Activated naive CD4-positive, alpha-beta T cell treated with anti-CD3 and anti-CD28 coated beads, Interleukin-2, amount 10 ng/mL, durations not matched to agents 7 days and 5 days (primary cell): ENCODE measurements at regions not wholly inside any gene's neighbourhood (a gene's known extent, or its start where the extent isn't known, plus 50 kb on each side); places are given as distances from the start of the nearest gene placed in this dataset.

ENCODE experiments used
- CTCF ChIA-PET: fragments of 350-600 bp; sonication (Branson Sonifier 250); formaldehyde crosslinking; loops from one replicate; lab custom pipeline; 2021; ENCODE audit warnings: antibody characterized with exemption; lab: Charles Lee
- DNase-seq: peaks from one replicate; pipeline ENCODE4 v3.0.0-alpha.2; 2020
- H3K27ac Mint-ChIP-seq: one replicate; pipeline ENCODE4 v1.8.0; 2021; ENCODE audit warnings: mild to moderate bottlenecking, moderate library complexity, mixed read lengths
- H3K27me3 Mint-ChIP-seq: one replicate; pipeline ENCODE4 v1.8.0; 2021; ENCODE audit warnings: mild to moderate bottlenecking, mixed read lengths
- H3K36me3 Mint-ChIP-seq: one replicate; pipeline ENCODE4 v1.8.0; 2021; ENCODE audit warnings: mixed read lengths
- H3K4me1 Mint-ChIP-seq: one replicate; pipeline ENCODE4 v1.8.0; 2021; ENCODE audit warnings: mixed read lengths
- H3K4me3 Mint-ChIP-seq: one replicate; pipeline ENCODE4 v1.8.0; 2021; ENCODE audit warnings: mild to moderate bottlenecking, moderate library complexity, mixed read lengths
- H3K9me3 Mint-ChIP-seq: one replicate; pipeline ENCODE4 v1.8.0; 2021; ENCODE audit warnings: mixed read lengths

GRCh38 chr13:86090181-86090580 lies 291.0 kb upstream of the SLITRK6 start:
- H3K9me3 Mint-ChIP-seq, result peaks cover 3% of the 10 kb centered on the region
- no peaks in the 10 kb centered on the region for H3K4me1 Mint-ChIP-seq
- no peak overlapping the region for H3K27ac Mint-ChIP-seq
- H3K27me3 Mint-ChIP-seq, result no peaks in the 10 kb centered on the region
- no peak overlapping the region for H3K4me3 Mint-ChIP-seq
- no peak for DNase-seq
- H3K36me3 Mint-ChIP-seq, result no peaks in the 10 kb centered on the region
- CTCF ChIA-PET, result no interaction called here

- no peak for DNase-seq
- Mint-ChIP-seq H3K36me3 (no peaks in the 10 kb centered on the region), H3K4me3 (no peak overlapping the region), H3K27me3 (no peaks in the 10 kb centered on the region), H3K4me1 (no peaks in the 10 kb centered on the region), H3K27ac (no peak overlapping the region), H3K9me3 (peaks cover 3% of the 10 kb centered on the region)
- CTCF ChIA-PET, result no interaction called here
Measured at GRCh38 chr13:86087244-86087643, 288.0 kb upstream of the SLITRK6 start.

- Mint-ChIP-seq H3K36me3 (no peaks in the 10 kb centered on the region), H3K9me3 (no peaks in the 10 kb centered on the region), H3K4me3 (no peak overlapping the region), H3K27ac (no peak overlapping the region), H3K4me1 (no peaks in the 10 kb centered on the region), H3K27me3 (no peaks in the 10 kb centered on the region)
- CTCF ChIA-PET, result no interaction called here
- no peak for DNase-seq
Measured at GRCh38 chr13:86085890-86086289, 286.7 kb upstream of the SLITRK6 start.

GRCh38 chr13:86082121-86082520 lies 282.9 kb upstream of the SLITRK6 start:
- no peaks in the 10 kb centered on the region for H3K36me3 Mint-ChIP-seq
- CTCF ChIA-PET, result no interaction called here
- no peak overlapping the region for H3K4me3 Mint-ChIP-seq
- no peaks in the 10 kb centered on the region for H3K4me1 Mint-ChIP-seq
- DNase-seq, result no peak
- no peak overlapping the region for H3K27ac Mint-ChIP-seq
- no peaks in the 10 kb centered on the region for H3K9me3 Mint-ChIP-seq
- H3K27me3 Mint-ChIP-seq, result no peaks in the 10 kb centered on the region

- Mint-ChIP-seq H3K4me1 (no peaks in the 10 kb centered on the region), H3K9me3 (no peaks in the 10 kb centered on the region), H3K4me3 (no peak overlapping the region), H3K36me3 (no peaks in the 10 kb centered on the region), H3K27ac (no peak overlapping the region), H3K27me3 (no peaks in the 10 kb centered on the region)
- no peak for DNase-seq
- CTCF ChIA-PET, result no interaction called here
Measured at GRCh38 chr13:86080340-86080995, 281.2 kb upstream of the SLITRK6 start.

- no peaks in the 10 kb centered on the region for H3K4me1 Mint-ChIP-seq
- H3K27me3 Mint-ChIP-seq, result no peaks in the 10 kb centered on the region
- H3K36me3 Mint-ChIP-seq, result no peaks in the 10 kb centered on the region
- H3K9me3 Mint-ChIP-seq, result no peaks in the 10 kb centered on the region
- DNase-seq, result no peak
- H3K27ac Mint-ChIP-seq, result no peak overlapping the region
- CTCF ChIA-PET, result no interaction called here
- H3K4me3 Mint-ChIP-seq, result no peak overlapping the region
Measured at GRCh38 chr13:86066611-86067365, 267.6 kb upstream of the SLITRK6 start.

- Mint-ChIP-seq H3K9me3 (peaks cover 19% of the 10 kb centered on the region), H3K27ac (no peak overlapping the region), H3K4me1 (no peaks in the 10 kb centered on the region), H3K36me3 (no peaks in the 10 kb centered on the region), H3K4me3 (no peak overlapping the region), H3K27me3 (no peaks in the 10 kb centered on the region)
- no peak for DNase-seq
- CTCF ChIA-PET, result no interaction called here
Measured at GRCh38 chr13:86052141-86052540, 252.9 kb upstream of the SLITRK6 start.

- Mint-ChIP-seq H3K27me3 (no peaks in the 10 kb centered on the region), H3K4me1 (no peaks in the 10 kb centered on the region), H3K36me3 (no peaks in the 10 kb centered on the region), H3K9me3 (peaks cover 19% of the 10 kb centered on the region), H3K4me3 (no peak overlapping the region), H3K27ac (no peak overlapping the region)
- no peak for DNase-seq
- CTCF ChIA-PET, result no interaction called here
Measured at GRCh38 chr13:86051134-86052103, 252.2 kb upstream of the SLITRK6 start.

- no peak overlapping the region for H3K4me3 Mint-ChIP-seq
- CTCF ChIA-PET, result no interaction called here
- no peaks in the 10 kb centered on the region for H3K27me3 Mint-ChIP-seq
- peaks cover 11% of the 10 kb centered on the region for H3K9me3 Mint-ChIP-seq
- no peaks in the 10 kb centered on the region for H3K4me1 Mint-ChIP-seq
- no peak overlapping the region for H3K27ac Mint-ChIP-seq
- H3K36me3 Mint-ChIP-seq, result no peaks in the 10 kb centered on the region
- DNase-seq, result no peak
Measured at GRCh38 chr13:86038490-86038889, 239.3 kb upstream of the SLITRK6 start.

GRCh38 chr13:86020351-86021002 lies 221.3 kb upstream of the SLITRK6 start:
- Mint-ChIP-seq H3K9me3 (peaks cover 3% of the 10 kb centered on the region), H3K27ac (no peak overlapping the region)
- no peak for DNase-seq

GRCh38 chr13:86006317-86006716 lies 207.1 kb upstream of the SLITRK6 start:
- Mint-ChIP-seq H3K27me3 (no peaks in the 10 kb centered on the region), H3K9me3 (peaks cover 3% of the 10 kb centered on the region), H3K36me3 (no peaks in the 10 kb centered on the region), H3K4me1 (no peaks in the 10 kb centered on the region), H3K4me3 (no peak overlapping the region), H3K27ac (no peak overlapping the region)
- CTCF ChIA-PET, result no interaction called here
- no peak for DNase-seq

More at GRCh38 chr13:86020351-86021002, 221.3 kb upstream of the SLITRK6 start:
- Mint-ChIP-seq H3K4me3 (no peak overlapping the region), H3K27me3 (no peaks in the 10 kb centered on the region), H3K4me1 (no peaks in the 10 kb centered on the region), H3K36me3 (no peaks in the 10 kb centered on the region)
- CTCF ChIA-PET, result no interaction called here

GRCh38 chr13:86003029-86003428 lies 203.8 kb upstream of the SLITRK6 start:
- CTCF ChIA-PET, result no interaction called here
- no peak overlapping the region for H3K4me3 Mint-ChIP-seq
- no peaks in the 10 kb centered on the region for H3K4me1 Mint-ChIP-seq
- H3K27me3 Mint-ChIP-seq, result no peaks in the 10 kb centered on the region
- no peak for DNase-seq
- H3K9me3 Mint-ChIP-seq, result no peaks in the 10 kb centered on the region
- H3K36me3 Mint-ChIP-seq, result no peaks in the 10 kb centered on the region
- H3K27ac Mint-ChIP-seq, result no peak overlapping the region

- Mint-ChIP-seq H3K9me3 (no peaks in the 10 kb centered on the region), H3K4me3 (no peak overlapping the region), H3K36me3 (no peaks in the 10 kb centered on the region), H3K27me3 (no peaks in the 10 kb centered on the region), H3K4me1 (no peaks in the 10 kb centered on the region), H3K27ac (no peak overlapping the region)
- no peak for DNase-seq
- CTCF ChIA-PET, result no interaction called here
Measured at GRCh38 chr13:86000546-86000945, 201.3 kb upstream of the SLITRK6 start.

- no peak overlapping the region for H3K27ac Mint-ChIP-seq
Measured at GRCh38 chr13:85997587-85997986, 198.4 kb upstream of the SLITRK6 start.

More at GRCh38 chr13:85997587-85997986, 198.4 kb upstream of the SLITRK6 start:
- CTCF ChIA-PET, result no interaction called here
- Mint-ChIP-seq H3K4me1 (no peaks in the 10 kb centered on the region), H3K36me3 (no peaks in the 10 kb centered on the region), H3K27me3 (no peaks in the 10 kb centered on the region), H3K9me3 (no peaks in the 10 kb centered on the region), H3K4me3 (no peak overlapping the region)
- no peak for DNase-seq
